ENCODE measurements at regions not wholly inside any gene's neighbourhood (a gene's known extent, or its start where the extent isn't known, plus 50 kb on each side); places are given as distances from the start of the nearest gene placed in this dataset.

DNA sequence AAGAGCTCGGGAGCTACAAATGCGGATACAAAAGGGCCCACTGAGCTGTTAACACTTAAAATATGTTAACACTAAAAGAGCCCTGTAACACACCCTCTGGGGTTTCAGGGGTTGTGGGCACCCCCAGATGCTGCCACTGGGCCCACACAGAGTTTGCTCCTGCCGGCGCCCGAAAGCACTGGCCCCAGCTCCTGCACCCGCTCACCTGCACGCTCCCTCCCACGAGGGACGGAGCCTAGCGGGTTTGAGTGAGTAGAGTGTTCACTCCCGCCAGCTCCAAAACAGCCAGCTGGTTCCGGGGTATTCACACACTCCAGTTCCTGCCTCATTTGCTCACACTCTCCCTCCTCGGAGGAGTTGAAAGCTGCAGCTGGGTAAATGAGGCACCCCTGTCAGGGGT lies 357.7 kb downstream of the ETNK1 start:
- no TSS peak for BruUV-seq (replicated peaks)
- H3K27ac ChIP-seq (ENCODE audit: low read depth, low read length, poor library complexity, severe bottlenecking): no peak overlapping the region
- DNase-seq (ENCODE audit: low spot score): no peak
- H3K9me2 ChIP-seq (ENCODE audit: insufficient read depth, low read length): no peaks in the 10 kb centered on the region
- no peaks in the 10 kb centered on the region for H3K36me3 ChIP-seq (ENCODE audit: insufficient read depth, low read length)
- no peak overlapping the region for H3K4me2 ChIP-seq (ENCODE audit: low read length)
- H2AFZ ChIP-seq (ENCODE audit: low read length): no peak overlapping the region
- no peaks in the 10 kb centered on the region for H3K9me3 ChIP-seq (ENCODE audit: low read length)
- POLR2A ChIA-PET: no interaction called here
- TF ChIP-seq, protein P1, sequence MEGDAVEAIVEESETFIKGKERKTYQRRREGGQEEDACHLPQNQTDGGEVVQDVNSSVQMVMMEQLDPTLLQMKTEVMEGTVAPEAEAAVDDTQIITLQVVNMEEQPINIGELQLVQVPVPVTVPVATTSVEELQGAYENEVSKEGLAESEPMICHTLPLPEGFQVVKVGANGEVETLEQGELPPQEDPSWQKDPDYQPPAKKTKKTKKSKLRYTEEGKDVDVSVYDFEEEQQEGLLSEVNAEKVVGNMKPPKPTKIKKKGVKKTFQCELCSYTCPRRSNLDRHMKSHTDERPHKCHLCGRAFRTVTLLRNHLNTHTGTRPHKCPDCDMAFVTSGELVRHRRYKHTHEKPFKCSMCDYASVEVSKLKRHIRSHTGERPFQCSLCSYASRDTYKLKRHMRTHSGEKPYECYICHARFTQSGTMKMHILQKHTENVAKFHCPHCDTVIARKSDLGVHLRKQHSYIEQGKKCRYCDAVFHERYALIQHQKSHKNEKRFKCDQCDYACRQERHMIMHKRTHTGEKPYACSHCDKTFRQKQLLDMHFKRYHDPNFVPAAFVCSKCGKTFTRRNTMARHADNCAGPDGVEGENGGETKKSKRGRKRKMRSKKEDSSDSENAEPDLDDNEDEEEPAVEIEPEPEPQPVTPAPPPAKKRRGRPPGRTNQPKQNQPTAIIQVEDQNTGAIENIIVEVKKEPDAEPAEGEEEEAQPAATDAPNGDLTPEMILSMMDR (conservative IDR thresholded peaks at IDR 0.05; ENCODE audit: low read length): no peak
- TF ChIP-seq EZH2phosphoT487 (IDR thresholded peaks at IDR 0.05; ENCODE audit: borderline replicate concordance, low read depth, low read length): no peak
- no peaks in the 10 kb centered on the region for H4K20me1 ChIP-seq (ENCODE audit: insufficient read depth, low read length)
- no peaks in the 10 kb centered on the region for H3K4me1 ChIP-seq (ENCODE audit: insufficient read depth, low read length, poor library complexity, severe bottlenecking)
- no peak overlapping the region for H3K4me3 ChIP-seq (ENCODE audit: low read depth, low read length, poor library complexity, severe bottlenecking)
- CTCF ChIA-PET (ENCODE audit: unreplicated experiment): no interaction called here
- intact Hi-C loops (cut with micrococcal nuclease; ENCODE audit: unreplicated experiment): no loop called here
- H3K79me2 ChIP-seq (ENCODE audit: insufficient read depth, low read depth, low read length): no peaks in the 10 kb centered on the region

DNA sequence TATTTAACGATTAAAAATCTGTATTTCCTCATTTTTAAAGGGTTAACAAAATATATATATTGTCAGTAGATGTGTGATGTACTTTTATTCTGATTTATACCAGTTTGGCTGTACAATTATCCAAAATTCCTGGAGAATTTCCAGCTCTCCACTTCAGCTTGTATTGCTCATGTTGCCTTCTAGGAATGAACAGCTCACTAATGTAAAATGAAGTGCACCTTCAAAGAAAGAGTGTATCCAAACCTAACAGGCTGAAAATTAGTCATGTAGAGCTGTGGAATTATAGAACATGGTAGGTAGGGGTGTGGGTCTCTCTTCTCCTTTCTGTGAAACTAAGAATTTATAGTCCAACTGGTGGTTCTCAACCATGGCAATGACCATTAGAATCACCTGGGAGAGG lies 362.0 kb downstream of the ETNK1 start:
- no peak overlapping the region for H2AFZ ChIP-seq (ENCODE audit: low read length)
- TF ChIP-seq, protein P1 (conservative IDR thresholded peaks at IDR 0.05; ENCODE audit: low read length): no peak
- no peak for TF ChIP-seq EZH2phosphoT487 (IDR thresholded peaks at IDR 0.05; ENCODE audit: borderline replicate concordance, low read depth, low read length)
- no peaks in the 10 kb centered on the region for H4K20me1 ChIP-seq (ENCODE audit: insufficient read depth, low read length)
- ChIA-PET CTCF (ENCODE audit: unreplicated experiment) (no interaction called here), POLR2A (no interaction called here)
- H3K27ac ChIP-seq (ENCODE audit: low read depth, low read length, poor library complexity, severe bottlenecking): no peak overlapping the region
- DNase-seq (ENCODE audit: low spot score): no peak
- H3K4me2 ChIP-seq (ENCODE audit: low read length): no peak overlapping the region
- no peaks in the 10 kb centered on the region for H3K36me3 ChIP-seq (ENCODE audit: insufficient read depth, low read length)
- no peak overlapping the region for H3K4me3 ChIP-seq (ENCODE audit: low read depth, low read length, poor library complexity, severe bottlenecking)
- H3K4me1 ChIP-seq (ENCODE audit: insufficient read depth, low read length, poor library complexity, severe bottlenecking): no peaks in the 10 kb centered on the region
- intact Hi-C loops (cut with micrococcal nuclease; ENCODE audit: unreplicated experiment): no loop called here
- H3K79me2 ChIP-seq (ENCODE audit: insufficient read depth, low read depth, low read length): no peaks in the 10 kb centered on the region
- BruUV-seq (replicated peaks): no TSS peak
- H3K9me2 ChIP-seq (ENCODE audit: insufficient read depth, low read length): no peaks in the 10 kb centered on the region
- H3K9me3 ChIP-seq (ENCODE audit: low read length): no peaks in the 10 kb centered on the region

DNA sequence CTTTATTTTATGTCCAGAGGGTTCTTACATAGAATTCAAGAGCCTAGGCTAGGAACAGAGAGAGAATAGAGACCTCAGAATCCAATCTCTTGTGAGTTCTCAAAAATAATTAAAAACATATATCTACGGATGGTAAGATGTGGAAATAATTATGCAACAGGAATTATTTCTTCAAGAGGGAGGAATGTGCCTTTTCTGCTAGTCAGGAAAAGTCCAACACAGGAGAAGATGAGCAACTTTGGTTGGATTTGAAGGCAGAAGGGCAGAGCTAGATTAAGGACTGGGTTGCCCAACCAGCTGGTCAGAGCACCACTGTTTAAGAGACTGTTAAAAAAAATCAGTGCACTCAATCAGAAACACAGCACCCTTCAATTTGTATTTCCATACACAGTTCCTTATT lies 365.5 kb downstream of the ETNK1 start:
- ChIA-PET CTCF (ENCODE audit: unreplicated experiment) (no interaction called here), POLR2A (no interaction called here)
- H3K9me3 ChIP-seq (ENCODE audit: low read length): no peaks in the 10 kb centered on the region
- H3K4me2 ChIP-seq (ENCODE audit: low read length): no peak overlapping the region
- no peak overlapping the region for H2AFZ ChIP-seq (ENCODE audit: low read length)
- H3K4me3 ChIP-seq (ENCODE audit: low read depth, low read length, poor library complexity, severe bottlenecking): no peak overlapping the region
- no peaks in the 10 kb centered on the region for H3K36me3 ChIP-seq (ENCODE audit: insufficient read depth, low read length)
- H3K79me2 ChIP-seq (ENCODE audit: insufficient read depth, low read depth, low read length): no peaks in the 10 kb centered on the region
- no peaks in the 10 kb centered on the region for H3K4me1 ChIP-seq (ENCODE audit: insufficient read depth, low read length, poor library complexity, severe bottlenecking)
- BruUV-seq (replicated peaks): no TSS peak
- intact Hi-C loops (cut with micrococcal nuclease; ENCODE audit: unreplicated experiment): no loop called here
- no peak for DNase-seq (ENCODE audit: low spot score)
- H3K27ac ChIP-seq (ENCODE audit: low read depth, low read length, poor library complexity, severe bottlenecking): no peak overlapping the region
- no peaks in the 10 kb centered on the region for H4K20me1 ChIP-seq (ENCODE audit: insufficient read depth, low read length)
- H3K9me2 ChIP-seq (ENCODE audit: insufficient read depth, low read length): no peaks in the 10 kb centered on the region
- TF ChIP-seq, protein P1 (conservative IDR thresholded peaks at IDR 0.05; ENCODE audit: low read length): no peak
- no peak for TF ChIP-seq EZH2phosphoT487 (IDR thresholded peaks at IDR 0.05; ENCODE audit: borderline replicate concordance, low read depth, low read length)
